ENCODE measurements at regions not wholly inside any gene's neighbourhood (a gene's known extent, or its start where the extent isn't known, plus 50 kb on each side); places are given as distances from the start of the nearest gene placed in this dataset.

DNA sequence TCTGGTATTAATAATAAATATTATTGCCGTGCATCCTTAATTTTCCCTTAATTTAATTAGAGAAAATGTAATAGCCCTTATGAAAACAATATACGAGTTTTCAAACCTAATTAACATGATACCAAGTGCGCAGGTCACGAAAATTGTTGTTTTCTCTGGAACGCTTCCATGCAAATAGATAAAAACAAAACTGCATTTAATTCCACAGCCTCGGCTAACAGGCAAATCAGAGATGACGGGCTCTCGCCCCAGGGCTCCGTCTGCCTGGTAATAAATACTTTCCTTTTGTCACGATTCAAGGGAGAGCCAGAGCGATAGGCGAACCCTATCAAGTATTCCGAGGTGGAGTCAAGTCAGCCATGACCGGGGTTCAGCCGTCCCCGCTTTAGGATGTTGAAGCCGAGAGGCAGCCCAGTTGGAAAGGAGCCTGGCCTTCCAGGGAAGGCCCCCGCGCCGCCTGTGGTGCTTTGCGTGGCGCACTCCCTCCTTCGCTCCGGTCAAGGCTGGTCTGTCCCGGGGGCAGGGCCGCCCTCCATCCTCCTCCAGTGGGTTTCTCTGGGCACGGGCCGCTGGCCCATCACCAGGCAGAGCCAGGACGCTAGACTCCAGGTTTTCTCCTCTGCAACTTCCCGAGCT, 137.8 kb upstream of the GSC start:
- peak overlapping the region; percentile 24 to 31 for H3K4me3 ChIP-seq
- H3K9me3 ChIP-seq, result peaks cover 0 to 5% (median 3%) of the 10 kb centered on the region in 3 donors
- peak overlapping the region in 1 of 2 donors; percentile 34 for H3K27ac ChIP-seq
- H3K36me3 ChIP-seq, result no peaks in the 10 kb centered on the region
- intact Hi-C loops (cut with DNase I; ENCODE audit: low total_unique reads), result loop anchor here (10.0 kb wide), 1 partner anchor 187 kb away; no protein-coding TSS in a partner anchor
- no peaks in the 10 kb centered on the region for H3K27me3 ChIP-seq
- TF ChIP-seq CTCF (IDR thresholded peaks at IDR 0.05), result no peak
- H3K4me1 ChIP-seq, result peaks cover 0 to 12% (median 1%) of the 10 kb centered on the region in 4 donors
- peak in 1 of 2 donors; percentile 65 for DNase-seq

DNA sequence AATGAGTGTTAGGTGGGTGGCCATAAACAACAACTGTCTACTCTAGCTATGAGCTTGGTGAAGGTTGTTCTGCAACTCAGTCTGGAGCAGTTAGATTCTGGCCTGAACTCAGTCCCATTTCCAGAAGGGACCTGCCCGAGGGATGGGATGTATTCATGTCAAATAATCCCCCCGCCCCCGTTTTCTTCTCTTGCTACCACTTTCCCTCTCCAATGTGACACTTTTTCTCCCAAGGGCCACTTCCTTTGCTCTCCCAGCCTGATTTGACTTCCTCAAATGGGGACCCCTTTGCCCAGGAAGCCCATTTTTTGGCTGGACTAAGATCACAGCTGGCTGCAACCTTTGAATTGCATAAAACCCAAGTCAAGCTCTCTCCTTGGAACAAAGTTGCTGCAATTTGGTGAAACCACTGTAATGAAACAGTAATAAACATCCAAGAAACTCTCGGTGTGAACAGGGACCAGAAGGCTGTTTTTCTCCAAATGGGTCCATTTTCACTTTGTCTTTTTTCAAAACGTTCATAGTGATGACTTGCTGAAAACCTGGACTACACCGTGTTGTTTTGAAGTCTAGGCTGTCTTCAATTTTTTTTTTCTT, 137.2 kb upstream of the GSC start:
- no peak overlapping the region for H3K4me3 ChIP-seq
- no peaks in the 10 kb centered on the region for H3K27me3 ChIP-seq
- peak overlapping the region in 1 of 2 donors; percentile 34 for H3K27ac ChIP-seq
- no peak for TF ChIP-seq CTCF (IDR thresholded peaks at IDR 0.05)
- peaks cover 0 to 3% (median 0%) of the 10 kb centered on the region in 3 donors for H3K9me3 ChIP-seq
- H3K4me1 ChIP-seq, result peaks cover 0 to 12% (median 1%) of the 10 kb centered on the region in 4 donors
- intact Hi-C loops (cut with DNase I; ENCODE audit: low total_unique reads), result loop anchor here (10.0 kb wide), 1 partner anchor 188 kb away; no protein-coding TSS in a partner anchor
- DNase-seq, result peak in 1 of 2 donors; percentile 39
- no peaks in the 10 kb centered on the region for H3K36me3 ChIP-seq

DNA sequence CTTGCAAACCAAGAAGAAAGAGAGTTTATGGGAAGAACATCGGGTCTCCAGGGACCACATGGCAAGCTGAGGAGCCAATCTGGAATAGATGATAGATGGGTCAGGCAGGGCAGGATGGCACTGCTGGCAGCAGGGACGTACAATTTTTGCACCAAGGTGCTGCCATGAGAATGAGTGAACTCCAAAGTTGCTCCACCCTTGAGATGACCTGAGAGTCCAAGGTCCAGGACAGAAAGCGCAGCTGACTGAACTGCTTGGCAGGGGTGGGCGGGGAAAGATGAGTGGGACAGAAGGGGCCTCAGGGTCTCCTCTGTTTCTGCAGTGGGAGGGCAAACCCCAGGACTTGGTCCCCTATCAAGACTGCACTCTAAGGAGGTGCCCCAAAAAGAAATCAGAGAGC, 136.7 kb upstream of the GSC start:
- Histone ChIP-seq H3K27me3 (no peaks in the 10 kb centered on the region), H3K9me3 (no peaks in the 10 kb centered on the region), H3K4me3 (no peak overlapping the region), H3K27ac (no peak overlapping the region), H3K4me1 (peaks cover 0 to 12% (median 1%) of the 10 kb centered on the region in 4 donors), H3K36me3 (no peaks in the 10 kb centered on the region)
- DNase-seq, result no peak
- no peak for TF ChIP-seq CTCF (IDR thresholded peaks at IDR 0.05)
- intact Hi-C loops (cut with DNase I; ENCODE audit: low total_unique reads), result loop anchor here (10.0 kb wide), 1 partner anchor 188 kb away; no protein-coding TSS in a partner anchor

DNA sequence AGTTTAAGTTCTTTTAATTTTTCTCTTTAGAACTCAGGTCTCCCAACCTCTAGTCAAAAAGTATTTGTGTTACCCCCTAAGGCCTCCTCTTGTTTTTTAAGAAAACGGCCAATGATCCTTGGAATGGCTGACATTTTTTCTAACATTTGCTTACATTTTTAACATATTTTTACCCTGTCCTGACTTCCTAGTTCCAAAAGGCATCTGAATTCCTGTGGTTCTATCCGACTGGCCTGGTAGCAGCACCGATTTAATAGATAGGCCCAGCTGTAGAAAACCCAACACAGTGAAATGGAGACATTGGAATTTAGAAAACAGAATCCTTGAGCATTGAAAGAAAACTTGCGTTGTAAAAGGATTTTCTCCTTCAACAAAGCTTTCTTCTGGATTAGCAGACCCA, 134.7 kb upstream of the GSC start:
- no peak for DNase-seq
- intact Hi-C loops (cut with DNase I; ENCODE audit: low total_unique reads), result loop anchor here (10.0 kb wide), 1 partner anchor 190 kb away; no protein-coding TSS in a partner anchor

GRCh38 chr14:94903883-94904282, 134.0 kb upstream of the GSC start:
- intact Hi-C loops (cut with DNase I; ENCODE audit: low total_unique reads), result loop anchor here (10.0 kb wide), 1 partner anchor 191 kb away; no protein-coding TSS in a partner anchor
- peak; percentile 7 to 22 for TF ChIP-seq CTCF (IDR thresholded peaks at IDR 0.05)
- no peak for DNase-seq

More for the DNA sequence above, 134.7 kb upstream of the GSC start:
- H3K36me3 ChIP-seq, result no peaks in the 10 kb centered on the region
- no peak for TF ChIP-seq CTCF (IDR thresholded peaks at IDR 0.05)
- H3K4me3 ChIP-seq, result no peak overlapping the region
- no peaks in the 10 kb centered on the region for H3K27me3 ChIP-seq
- H3K4me1 ChIP-seq, result peaks cover 0 to 12% (median 1%) of the 10 kb centered on the region in 4 donors
- no peaks in the 10 kb centered on the region for H3K9me3 ChIP-seq
- no peak overlapping the region for H3K27ac ChIP-seq

More at GRCh38 chr14:94903883-94904282, 134.0 kb upstream of the GSC start:
- Histone ChIP-seq H3K36me3 (no peaks in the 10 kb centered on the region), H3K27ac (no peak overlapping the region), H3K4me1 (peaks cover 0 to 12% (median 1%) of the 10 kb centered on the region in 4 donors), H3K4me3 (no peak overlapping the region), H3K27me3 (no peaks in the 10 kb centered on the region), H3K9me3 (no peaks in the 10 kb centered on the region)

Measured in tibial artery (tissue), 4 donors.